Right lobe of liver (tissue), 4 donors: ENCODE measurements at regions not wholly inside any gene's neighbourhood (a gene's known extent, or its start where the extent isn't known, plus 50 kb on each side); places are given as distances from the start of the nearest gene placed in this dataset.

ENCODE experiments used
- POLR2A ChIP-seq: fragments of 450-650 bp; IDR thresholded peaks from one replicate; pipeline ENCODE4 v1.6.1; 2017; ENCODE audit warnings: antibody characterized with exemption, mild to moderate bottlenecking
- TF ChIP-seq, protein P1 (sequence below), 4 donors: fragments of 200-600 bp in 3 of 4; fragments of 450-650 bp in 1 of 4; IDR thresholded peaks; one replicate each; pipeline versions ENCODE4 v1.5.1 to v1.8.0; 2016 to 2022; ENCODE audit warnings: antibody characterized with exemption in 4 of 4, mild to moderate bottlenecking in 2 of 4
- donor health status: DM: no; HTN: no; CAD: no.
- donor health status: DM: no; HTN: no; CAD: no.
- donor health status: DM: no; HTN: yes; CAD: no.

DNA sequence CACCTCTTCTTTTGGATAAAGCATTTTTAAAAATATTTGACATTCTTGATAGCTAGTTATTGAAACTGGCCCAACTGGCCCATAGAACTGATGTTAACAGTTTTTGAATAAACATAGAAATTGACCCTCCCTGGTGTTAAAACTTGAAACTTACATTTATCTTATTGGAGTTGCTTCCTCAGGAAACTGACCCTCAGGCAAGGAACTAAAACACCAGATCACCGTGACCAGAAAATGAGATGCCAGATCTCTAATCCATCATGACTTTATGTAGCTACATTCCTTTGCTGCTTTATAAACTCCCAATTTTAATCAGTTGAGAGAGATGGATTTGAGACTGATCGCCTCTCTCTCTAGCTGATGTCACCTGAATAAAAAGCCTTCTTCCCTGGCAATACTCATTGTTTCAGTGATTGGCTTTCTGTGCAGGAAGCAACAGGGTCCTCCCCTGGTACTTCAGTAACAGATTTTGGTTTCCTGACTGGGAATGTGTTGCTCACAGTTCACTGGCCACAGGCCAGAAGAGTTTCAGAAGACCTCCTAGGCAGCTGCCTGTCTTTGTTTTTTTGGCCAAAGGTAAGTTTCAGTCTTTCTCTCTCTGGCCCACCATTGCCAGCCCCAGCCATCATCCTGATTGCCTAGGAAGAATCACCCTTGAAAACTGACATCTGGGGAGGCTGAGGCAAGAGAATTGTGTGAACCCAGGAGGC, 212.4 kb downstream of the DTWD2 start:
- TF ChIP-seq, protein P1, sequence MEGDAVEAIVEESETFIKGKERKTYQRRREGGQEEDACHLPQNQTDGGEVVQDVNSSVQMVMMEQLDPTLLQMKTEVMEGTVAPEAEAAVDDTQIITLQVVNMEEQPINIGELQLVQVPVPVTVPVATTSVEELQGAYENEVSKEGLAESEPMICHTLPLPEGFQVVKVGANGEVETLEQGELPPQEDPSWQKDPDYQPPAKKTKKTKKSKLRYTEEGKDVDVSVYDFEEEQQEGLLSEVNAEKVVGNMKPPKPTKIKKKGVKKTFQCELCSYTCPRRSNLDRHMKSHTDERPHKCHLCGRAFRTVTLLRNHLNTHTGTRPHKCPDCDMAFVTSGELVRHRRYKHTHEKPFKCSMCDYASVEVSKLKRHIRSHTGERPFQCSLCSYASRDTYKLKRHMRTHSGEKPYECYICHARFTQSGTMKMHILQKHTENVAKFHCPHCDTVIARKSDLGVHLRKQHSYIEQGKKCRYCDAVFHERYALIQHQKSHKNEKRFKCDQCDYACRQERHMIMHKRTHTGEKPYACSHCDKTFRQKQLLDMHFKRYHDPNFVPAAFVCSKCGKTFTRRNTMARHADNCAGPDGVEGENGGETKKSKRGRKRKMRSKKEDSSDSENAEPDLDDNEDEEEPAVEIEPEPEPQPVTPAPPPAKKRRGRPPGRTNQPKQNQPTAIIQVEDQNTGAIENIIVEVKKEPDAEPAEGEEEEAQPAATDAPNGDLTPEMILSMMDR (IDR thresholded peaks at IDR 0.05) = no peak
- no peak for TF ChIP-seq POLR2A
